Stimulated activated CD4-positive, alpha-beta T cell treated with anti-CD3 and anti-CD28 coated beads, Interleukin-4, amount 100 ng/mL, for 1 hour (primary cell): ENCODE measurements at regions not wholly inside any gene's neighbourhood (a gene's known extent, or its start where the extent isn't known, plus 50 kb on each side); places are given as distances from the start of the nearest gene placed in this dataset.
"Not testable (repeated sequence)": the region's sequence is repeated elsewhere in the genome, so short reads cannot be mapped to it uniquely, and the experiment has no call there.

Experiments
- DNase-seq: peaks from one replicate; pipeline ENCODE4 v3.0.0-alpha.2; 2020

DNA sequence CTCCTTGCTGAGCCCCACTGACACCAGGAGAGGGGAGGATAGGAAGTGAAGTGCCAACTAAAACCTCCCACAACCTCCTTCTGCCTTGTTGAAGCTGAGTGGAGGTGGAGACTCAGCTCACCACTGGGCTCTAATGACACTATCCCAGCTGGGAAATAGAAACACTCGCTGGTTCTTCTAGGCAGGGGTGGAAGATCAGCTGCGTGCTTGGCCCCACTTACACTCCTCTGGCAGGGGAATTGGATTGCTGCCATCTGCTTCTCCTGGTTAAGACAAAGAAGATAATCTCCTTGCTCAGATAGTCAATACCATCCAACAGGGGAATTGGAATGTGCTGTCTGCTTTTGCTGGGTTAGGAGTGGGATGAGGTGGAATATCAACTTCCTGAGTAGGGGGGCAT lies 392.5 kb downstream of the ZNF674 start:
- DNase-seq = no peak

DNA sequence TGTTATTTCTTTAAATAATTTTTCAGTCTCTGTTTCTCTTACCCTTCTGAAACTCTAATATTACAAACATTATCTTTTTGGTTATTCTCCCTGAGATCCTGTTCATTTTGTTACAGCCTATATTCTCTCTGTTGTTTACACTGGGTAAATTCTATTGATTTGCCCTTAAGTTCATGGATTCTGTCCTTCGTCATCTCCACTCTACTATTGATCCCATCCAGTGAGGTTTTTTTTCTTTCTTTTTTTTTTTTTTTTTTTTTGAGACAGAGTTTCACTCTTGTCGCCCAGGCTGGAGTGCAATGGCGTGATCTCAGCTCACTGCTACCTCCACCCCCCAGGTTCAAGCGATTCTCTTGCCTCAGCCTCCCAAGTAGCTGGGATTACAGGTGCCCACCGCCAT lies 393.9 kb downstream of the ZNF674 start:
- not testable (repeated sequence) for DNase-seq

DNA sequence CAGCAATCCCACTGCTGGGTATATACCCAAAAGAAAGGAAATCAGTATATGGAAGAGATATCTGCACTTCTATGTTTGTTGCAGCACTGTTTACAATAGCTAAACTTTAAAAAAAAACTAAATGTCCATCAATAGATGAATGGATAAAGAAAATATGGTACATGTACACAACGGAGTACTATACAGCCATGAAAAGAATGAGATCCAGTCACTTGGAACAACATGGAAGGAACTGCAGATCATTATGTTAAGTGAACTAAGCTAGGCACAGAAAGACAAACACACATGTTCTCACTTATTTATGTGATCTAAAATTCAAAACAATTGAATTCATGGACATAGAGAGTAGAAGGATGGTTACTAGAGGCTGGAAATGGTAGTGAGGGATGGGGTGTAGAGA lies 400.7 kb downstream of the ZNF674 start:
- DNase-seq = no peak

DNA sequence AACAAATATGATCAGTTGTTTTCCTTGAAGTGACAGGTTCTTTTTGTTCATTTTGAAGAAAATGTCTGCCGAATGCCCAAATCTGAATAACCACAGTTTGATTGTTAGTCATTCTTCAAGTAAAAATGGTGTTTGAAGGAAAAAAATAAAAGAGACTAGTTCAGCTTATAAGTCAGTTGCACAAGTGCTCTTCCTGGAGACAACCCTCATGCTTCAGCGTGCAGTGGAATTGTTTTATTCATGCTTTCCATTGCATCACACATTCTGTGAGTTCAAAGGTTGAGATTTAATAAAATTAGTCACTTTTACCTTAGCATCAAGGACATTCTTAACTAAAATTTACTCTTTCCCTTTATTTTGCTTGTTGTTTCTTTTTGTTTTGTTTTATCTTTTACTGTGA lies 404.9 kb downstream of the ZNF674 start:
- DNase-seq = no peak

DNA sequence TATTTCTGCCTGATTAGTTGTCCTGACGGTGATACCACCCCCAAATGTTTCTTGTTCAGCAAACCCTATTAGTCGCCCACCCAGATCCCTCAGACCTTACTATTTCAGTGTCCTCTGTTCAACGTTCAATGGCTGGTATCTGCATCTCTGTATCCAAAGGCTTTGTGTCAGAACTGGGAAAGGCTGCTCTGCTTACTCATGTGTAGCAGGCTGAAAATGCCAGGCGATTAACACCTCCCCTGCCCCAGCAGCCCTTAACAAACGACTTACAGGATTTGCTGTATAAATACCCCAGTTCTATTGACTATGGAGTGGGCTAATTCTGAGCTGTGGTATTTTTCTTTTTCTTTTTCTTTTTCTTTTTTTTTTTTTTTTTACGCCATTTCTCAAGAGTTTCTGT lies 415.0 kb downstream of the ZNF674 start:
- DNase-seq = no peak

DNA sequence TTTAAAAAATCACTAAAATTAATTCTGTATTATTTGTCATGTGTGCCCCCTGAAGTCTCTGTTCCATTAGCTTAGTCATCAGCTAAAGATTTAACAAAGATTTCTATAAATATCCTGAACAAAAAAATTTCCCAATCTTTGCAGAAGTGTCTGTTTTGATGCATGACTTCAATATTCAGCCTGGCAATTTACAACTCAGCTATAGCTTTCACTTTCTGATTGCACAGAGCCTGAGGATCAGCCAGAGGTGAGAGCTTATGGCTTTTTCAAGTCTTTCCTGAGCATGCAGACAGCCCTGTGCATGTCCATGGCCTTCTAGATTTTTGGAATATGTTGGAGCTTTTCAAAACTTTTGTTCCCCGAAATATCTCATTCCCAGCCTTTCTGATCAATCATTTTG lies 420.1 kb downstream of the ZNF674 start:
- no peak for DNase-seq

DNA sequence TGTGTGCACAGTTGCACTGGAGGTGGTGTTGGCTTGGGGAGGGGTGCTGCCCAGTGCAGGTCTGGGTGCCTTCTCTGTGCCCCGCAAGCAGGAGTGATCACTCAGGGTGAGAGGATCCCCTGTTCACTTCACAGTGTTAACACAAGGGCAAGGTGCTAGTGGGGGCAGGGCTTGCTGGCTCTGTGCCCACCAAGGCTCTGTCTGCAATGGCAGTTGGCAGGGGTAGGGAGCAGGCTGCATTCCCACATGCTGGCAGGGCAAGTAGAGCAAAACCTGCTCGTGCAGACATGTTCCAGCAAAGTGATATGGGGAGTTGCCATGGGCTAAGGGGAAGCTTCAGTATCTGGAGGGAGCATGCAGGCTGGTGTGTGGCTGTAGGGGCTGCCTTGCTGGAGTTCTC lies 428.0 kb downstream of the ZNF674 start:
- no peak for DNase-seq

DNA sequence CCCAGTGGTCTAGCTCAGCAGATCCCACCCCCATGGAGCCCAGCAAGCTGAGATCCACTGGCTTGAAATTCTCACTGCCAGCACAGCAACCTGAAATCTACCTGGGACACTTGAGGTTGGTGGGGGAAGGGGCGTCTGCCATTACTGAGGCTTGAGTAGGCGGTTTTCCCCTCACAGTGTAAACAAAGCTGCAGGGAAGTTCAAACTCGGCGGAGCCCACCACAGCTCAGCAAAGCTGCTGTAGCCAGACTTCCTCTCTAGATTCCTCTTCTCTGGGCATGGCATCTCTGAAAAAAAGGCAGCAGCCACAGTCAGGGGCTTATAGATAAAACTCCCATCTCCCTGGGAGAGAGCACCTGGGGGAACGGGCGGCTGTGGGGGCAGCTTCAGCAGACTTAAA lies 457.9 kb downstream of the ZNF674 start:
- not testable (repeated sequence) for DNase-seq

DNA sequence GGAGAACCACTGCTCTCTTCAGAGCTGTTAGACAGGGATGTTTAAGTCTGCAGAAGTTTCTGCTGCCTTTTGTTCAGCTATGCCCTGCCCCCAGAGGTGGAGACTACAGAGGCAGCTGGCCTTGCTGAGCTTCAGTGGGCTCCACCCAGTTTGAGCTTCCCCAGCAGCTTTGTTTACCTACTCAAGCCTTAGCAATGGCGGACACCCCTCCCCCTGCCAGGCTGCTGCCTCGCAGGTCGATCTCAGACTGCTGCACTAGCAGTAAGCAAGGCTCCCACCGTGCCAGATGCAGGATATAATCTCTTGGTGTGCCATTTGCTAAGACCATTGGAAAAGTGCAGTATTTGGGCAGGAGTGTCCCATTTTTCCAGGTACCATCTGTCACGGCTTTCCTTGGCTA lies 465.1 kb downstream of the ZNF674 start:
- DNase-seq = not testable (repeated sequence)

DNA sequence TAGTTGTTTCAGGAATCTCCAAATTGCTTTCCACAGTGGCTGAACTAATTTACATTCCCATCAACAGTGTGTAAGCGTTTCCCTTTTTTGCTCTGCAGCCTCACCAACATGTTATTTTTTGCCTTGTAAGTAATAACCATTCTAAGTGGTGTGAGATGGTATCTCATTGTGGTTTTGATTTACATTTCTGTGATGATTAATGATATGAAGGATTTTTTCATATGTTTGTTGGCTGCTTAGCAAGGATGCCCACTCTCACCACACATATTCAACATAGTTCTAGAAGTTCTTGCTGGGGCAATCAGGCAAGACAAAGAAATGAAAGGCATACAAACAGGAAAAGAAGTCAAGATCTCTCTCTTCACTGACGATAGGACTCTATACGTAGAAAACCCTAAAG lies 472.4 kb downstream of the ZNF674 start:
- no peak for DNase-seq

DNA sequence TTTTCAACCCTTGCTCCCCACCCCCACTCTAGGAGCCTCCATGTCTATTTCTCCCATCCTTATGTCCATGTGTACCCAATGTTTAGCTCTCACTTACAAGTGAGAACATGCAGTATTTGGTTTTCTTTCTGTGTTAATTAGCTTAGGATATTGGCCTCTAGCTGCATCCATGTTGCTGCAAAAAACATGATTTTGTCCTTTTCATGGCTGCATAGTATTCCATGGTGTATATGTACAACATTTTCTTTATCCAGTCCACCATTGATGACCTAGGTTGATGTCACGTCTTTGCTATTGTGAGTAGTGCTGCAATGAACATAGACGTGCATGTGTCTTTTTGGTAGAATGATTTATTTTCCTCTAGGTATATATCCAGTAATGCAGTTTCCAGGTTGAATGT lies 472.8 kb downstream of the ZNF674 start:
- no peak for DNase-seq

DNA sequence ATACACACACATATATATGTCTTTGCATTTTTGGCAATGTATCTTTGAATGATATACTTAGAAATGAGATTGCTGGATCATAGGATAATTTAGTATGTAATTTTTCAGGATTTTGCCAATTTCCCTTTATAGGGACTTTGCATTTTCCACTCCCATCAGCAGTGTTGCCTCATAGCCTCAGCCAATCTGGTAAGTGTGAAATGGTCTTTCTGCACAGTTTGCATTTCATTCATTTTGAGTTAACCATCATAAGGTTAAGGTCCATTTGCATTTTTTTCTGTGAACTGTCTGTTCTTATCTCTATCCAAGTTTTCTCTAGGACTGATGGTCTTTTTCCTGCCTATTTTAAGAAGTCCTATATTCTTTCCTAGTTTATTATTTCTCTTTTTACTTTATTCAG lies 474.8 kb downstream of the ZNF674 start:
- no peak for DNase-seq

DNA sequence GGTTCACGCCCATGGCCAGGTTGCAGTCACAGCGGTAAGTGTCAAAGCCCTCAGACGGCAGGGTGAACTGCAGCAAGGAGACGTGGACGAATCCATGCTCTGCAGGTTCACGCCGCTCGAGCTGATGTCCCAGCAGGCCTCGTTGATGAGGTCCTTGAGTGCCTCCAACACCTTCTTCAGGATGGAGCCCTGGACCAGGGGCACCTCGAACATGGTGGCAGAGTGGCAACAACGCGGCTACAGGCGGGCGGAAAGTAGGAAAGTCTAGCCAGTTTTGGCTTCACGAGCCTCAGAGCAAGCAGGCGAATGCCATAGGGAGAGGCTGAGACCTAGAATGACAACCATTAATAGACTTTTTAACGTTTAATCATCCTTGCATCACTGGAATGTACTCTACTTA lies 485.9 kb downstream of the ZNF674 start:
- no peak for DNase-seq

DNA sequence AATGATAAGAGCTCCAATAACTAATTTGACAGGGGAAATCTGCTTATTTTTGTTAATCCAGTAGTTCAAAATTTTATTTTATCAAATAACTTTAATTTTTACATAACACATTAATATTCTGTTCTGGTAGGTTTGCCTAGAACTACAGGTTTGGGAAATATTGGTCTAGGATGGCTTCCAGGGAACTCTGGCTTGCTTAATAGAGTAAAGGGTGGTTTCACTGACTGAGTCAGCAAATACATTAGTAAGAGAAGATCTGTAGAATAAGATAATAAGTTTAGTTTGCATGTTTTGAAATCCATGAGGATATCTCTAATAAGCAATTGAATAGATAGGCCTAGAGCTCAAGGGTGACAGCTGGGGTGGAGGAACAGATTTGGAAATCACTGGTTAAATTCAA lies 500.7 kb downstream of the ZNF674 start:
- DNase-seq = no peak

DNA sequence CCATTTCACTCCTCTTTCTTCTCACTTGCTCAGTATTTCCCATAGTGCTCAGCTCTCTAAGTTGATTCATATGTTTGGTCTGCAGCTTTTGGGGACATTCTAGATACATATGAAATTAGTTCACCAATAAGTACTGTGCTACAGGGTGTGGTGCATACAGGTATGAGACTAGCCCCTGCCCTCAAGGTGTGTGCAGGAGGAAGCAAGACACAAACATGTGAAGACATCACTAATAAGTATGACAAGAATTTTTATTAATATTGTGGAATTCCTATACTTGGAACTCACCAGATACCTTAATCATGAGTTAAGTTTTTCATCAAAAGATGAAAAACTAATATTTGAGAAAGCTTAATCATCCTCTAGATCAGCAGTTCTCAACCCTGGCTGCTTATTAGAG lies 505.2 kb downstream of the ZNF674 start:
- no peak for DNase-seq

DNA sequence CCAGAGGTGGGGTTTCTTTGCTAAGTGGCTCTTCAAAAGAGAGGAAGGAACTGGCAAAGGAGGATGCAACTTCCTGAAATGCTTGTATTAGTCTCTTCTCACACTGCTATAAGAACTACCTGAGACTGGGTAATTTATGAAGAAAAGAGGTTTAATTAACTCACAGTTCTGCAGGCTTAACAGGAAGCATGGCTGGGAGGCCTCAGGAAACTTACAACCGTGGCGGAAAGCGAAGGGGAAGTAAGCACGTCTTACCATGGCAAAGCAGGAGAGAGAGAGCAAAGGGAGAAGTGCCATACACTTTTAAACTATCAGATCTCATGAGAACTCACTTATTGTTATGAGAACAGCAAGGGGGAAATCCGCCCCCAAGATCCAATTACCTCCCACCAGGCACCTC lies 505.7 kb downstream of the ZNF674 start:
- no peak for DNase-seq

DNA sequence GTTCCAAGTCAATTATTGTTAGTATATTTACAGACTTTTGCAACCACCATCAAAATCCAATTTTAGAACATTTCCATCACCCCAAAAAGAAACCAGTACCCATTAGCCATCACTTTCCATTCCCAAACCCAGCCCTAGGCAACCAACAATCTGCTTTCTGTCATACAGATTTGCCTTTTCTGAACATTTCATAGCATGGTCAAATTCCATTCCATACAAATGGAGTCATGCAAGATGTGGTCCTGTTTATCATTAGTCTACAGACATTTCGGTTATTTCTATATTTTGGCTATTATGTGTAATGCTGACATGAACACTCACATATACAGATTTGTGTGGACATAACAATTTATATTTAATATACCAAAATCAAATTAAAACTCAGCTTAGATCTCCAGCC lies 508.7 kb downstream of the ZNF674 start:
- DNase-seq = no peak

DNA sequence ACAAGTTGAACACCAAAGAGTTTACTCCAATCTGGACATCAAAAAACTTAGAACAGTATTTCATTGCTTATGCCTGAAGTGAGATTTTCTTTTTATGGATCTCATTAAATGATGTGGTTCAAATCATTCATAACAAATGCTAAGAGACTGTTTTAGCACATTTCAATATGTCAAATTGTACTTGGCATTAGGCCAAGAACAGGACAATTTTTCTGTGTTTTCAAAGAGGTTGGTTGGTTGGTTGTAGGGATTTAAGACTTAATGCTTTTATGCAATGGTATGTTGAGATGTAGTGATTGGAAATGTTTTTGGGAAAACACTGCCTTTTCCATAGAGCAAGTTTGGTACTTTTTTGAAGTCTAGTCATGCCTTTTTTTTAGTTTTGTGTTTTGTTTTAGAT lies 510.4 kb downstream of the ZNF674 start:
- no peak for DNase-seq

DNA sequence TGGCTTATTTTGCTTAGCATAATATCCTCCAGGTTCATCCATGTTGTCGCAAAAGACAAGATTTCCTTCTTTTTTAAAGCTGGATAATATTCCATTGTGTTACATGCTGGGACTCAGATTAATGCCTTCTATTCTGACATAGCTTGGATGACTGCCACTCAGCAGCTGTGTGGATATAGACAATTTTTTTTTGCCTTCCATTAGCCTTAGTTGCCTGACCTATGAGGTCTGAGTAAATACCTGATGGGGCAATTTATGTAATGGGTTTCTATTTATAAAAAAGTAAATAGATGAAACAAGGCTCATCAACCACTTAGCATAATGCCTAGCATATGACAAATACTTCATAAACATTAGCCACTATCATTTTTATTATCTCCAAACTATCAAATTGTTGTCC lies 515.4 kb downstream of the ZNF674 start:
- DNase-seq = no peak

DNA sequence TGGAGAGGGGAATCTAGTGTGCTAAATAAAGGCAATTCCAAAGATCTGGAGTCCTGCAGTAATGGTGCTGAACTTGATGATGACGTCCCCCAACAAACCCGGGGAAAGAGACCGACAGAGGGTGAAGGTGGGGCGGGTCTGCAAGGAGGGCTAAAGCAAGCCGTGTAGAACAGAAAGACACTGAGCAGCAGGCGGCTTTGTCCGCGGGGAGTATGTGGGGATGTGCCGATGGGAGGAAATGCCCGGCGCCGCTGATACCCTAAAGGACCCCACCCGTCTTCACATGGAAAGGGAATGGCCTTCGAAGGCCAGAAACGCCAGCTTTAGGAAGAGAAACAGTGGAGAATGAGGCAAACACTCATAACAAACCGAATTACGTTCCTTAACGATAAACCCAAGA lies 528.9 kb downstream of the ZNF674 start:
- DNase-seq = no peak

DNA sequence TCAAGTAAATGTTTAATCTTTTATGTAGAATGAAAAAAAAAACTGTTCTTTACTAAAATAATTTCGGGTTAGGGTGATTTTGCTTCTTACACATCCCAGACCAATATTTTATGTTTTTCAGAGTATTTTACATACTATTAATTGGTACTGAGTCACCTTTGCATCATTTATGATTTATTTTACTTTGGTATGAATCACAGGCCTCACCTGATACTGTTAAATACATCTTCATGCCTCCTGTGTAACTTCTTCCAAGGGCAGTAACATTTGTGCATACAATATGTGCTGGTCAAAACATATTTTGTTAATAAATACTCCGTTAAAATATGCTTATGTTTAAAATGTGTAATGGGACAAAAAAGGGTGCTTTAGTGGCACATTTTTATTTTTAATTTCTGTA lies 529.6 kb downstream of the ZNF674 start:
- no peak for DNase-seq

DNA sequence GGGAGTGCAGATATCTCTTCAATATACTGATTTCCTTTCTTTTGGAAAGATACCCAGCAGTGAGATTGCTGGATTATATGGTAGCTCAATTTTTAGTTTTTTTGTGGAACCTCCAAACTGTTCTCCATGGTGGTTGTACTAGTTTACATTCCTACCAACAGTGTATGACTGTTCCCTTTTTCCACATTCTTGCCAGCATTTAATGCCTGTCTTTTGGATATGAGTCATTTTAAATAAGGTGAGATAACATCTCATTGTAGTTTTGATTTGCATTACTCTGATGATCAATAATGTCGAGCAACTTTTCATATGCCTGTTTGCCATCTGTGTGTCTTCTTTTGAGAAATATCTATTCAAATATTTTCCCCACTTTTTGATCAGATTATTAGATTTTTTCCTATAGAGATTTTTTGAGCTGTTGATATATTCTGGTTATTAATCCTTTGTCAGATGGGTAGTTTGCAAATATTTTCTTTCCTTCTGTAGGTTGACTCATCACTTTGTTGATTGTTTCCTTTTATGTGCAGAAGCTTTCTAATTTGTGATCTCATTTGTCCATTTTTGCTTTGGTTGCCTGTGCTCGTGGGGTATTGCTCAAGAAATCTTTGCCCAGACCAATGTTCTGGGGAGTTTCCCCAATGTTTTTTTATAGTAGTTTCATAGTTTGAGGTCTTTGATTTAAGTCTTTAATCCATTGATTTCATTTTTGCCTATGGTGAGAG lies 552.7 kb downstream of the ZNF674 start:
- no peak for DNase-seq

DNA sequence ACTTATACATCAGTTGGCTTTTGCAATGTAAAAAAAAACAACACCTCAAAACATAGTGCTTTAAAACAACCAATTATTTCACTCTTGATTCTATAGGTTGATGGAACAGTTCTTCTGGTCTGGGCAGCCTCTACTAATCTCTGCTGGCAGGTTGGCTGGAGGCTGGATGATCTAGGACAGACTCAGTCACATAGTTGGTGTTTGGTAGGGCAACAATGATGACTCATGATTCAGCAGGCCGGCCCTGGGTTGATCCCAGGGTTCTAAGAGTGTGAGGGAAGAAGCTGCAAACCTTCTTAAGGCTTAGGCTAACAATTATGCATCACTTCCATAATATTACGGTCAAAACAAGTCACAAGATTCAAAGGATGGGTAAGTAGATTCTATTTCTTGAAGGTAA lies 558.2 kb downstream of the ZNF674 start:
- DNase-seq = no peak

DNA sequence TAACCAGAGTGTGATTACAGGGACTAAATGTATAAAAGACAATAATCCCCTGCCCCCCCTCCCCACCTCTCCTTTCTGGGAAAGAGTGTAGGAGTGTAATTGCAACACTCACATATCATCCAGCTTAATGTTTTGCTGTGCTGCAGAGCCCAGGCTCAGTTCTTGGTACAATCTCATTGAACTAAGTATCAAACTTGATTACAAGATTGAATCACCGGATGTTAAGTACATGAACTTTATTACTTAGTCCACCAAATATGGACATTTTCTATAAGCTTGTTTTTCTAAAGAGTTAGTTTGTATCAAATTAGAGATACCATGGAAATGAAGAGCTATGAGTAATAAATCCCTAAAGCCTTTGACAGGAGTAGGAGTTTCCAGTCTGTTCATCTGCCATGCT lies 559.1 kb downstream of the ZNF674 start:
- no peak for DNase-seq

DNA sequence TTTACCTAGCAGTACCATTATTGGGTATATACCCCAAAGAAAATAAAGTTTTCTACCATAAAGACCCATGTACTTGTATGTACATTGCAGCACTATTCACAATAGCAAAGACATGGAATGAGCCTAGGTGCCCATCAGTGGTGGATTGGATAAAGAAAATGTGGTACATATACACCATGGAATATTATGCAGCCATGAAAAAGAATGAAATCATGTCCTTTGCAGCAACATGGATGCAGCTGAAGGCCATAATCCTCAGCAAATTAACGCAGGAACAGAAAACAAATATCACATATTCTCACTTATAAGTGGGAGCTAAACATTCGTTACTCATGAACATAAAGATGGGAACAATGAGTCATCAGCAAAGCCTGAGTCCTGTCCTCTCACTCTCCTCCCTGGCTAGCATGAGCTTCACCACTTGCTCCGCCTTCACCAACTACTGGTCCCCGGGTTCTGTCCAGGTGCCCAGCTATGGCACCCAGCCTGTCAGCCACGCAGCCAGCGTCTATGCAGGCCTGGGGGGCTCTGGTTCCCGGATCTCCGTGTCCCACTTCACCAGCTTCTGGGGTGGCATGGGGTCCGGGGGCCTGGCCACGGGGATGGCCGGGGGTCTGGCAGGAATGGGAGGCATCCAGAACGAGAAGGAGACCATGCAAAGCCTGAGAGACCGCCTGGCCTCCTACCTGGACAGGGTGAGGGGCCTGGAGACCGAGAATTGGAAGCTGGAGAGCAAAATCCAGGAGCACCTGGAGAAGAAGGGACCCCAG lies 562.1 kb downstream of the ZNF674 start:
- not testable (repeated sequence) for DNase-seq
